Lung (tissue), 11 donors: ENCODE measurements at regions not wholly inside any gene's neighbourhood (a gene's known extent, or its start where the extent isn't known, plus 50 kb on each side); places are given as distances from the start of the nearest gene placed in this dataset.

Source experiments
- ATAC-seq: fragments of 200-7000 bp; cut with Tn5 transposase; one replicate; pipeline ENCODE4 v1.9.1; 2020; ENCODE audit warnings: moderate number of reproducible peaks; ENCODE audit not compliant: insufficient read depth, low FRiP score
- DNase-seq, 3 donors: peaks; one replicate each; pipeline ENCODE4 v3.0.0-alpha.2; 2013 to 2017
- H3K27ac ChIP-seq, 2 donors: one replicate each; pipeline ENCODE4 v1.5.1; 2013; ENCODE audit warnings: mild to moderate bottlenecking in 2 of 2, moderate library complexity in 2 of 2, control low read depth in 1 of 2, inconsistent platforms in 1 of 2, low read depth in 1 of 2, low read length in 1 of 2
- H3K27me3 ChIP-seq, 3 donors: one replicate each; pipeline ENCODE4 v1.5.1; 2013; ENCODE audit warnings: low read length in 2 of 3; ENCODE audit not compliant: control insufficient read depth in 3 of 3, insufficient read depth in 3 of 3
- H3K36me3 ChIP-seq, 4 donors: one replicate each; pipeline ENCODE4 v1.5.1; 2013; ENCODE audit warnings: low read length in 4 of 4, mild to moderate bottlenecking in 1 of 4, moderate library complexity in 1 of 4; ENCODE audit not compliant: control insufficient read depth in 4 of 4, insufficient read depth in 4 of 4
- H3K4me1 ChIP-seq, 5 donors: one replicate each; pipeline ENCODE4 v1.5.1; 2013; ENCODE audit warnings: low read length in 5 of 5, mild to moderate bottlenecking in 2 of 5, moderate library complexity in 1 of 5; ENCODE audit not compliant: control insufficient read depth in 5 of 5, insufficient read depth in 5 of 5
- H3K4me3 ChIP-seq: one replicate; pipeline ENCODE4 v1.5.1; 2013; ENCODE audit warnings: mild to moderate bottlenecking, control low read depth, moderate library complexity
- H3K9ac ChIP-seq, 2 donors: one replicate each; pipeline ENCODE4 v1.5.1; 2013; ENCODE audit warnings: low read length in 2 of 2, control low read depth in 1 of 2; ENCODE audit not compliant: insufficient read depth in 1 of 2
- H3K9me3 ChIP-seq, 4 donors: one replicate each; pipeline ENCODE4 v1.5.1; 2013; ENCODE audit warnings: low read length in 3 of 4, mild to moderate bottlenecking in 1 of 4, moderate library complexity in 1 of 4; ENCODE audit not compliant: control insufficient read depth in 4 of 4, insufficient read depth in 3 of 4
- CTCF ChIP-seq: IDR thresholded peaks from 2 replicates; pipeline ENCODE4 v1.5.1; 2012; ENCODE audit warnings: mild to moderate bottlenecking; ENCODE audit errors: control extremely low read depth, extremely low read depth
- WGBS, 2 donors: extraction: QIAGEN DNeasy Blood & Tissue Kit; methylation state at CpG; one replicate each; pipeline ENCODE4 v1.1.7; 2013; 5-methylcytosine and 5-hydroxymethylcytosine counted together
- donor health status: control.
- donor health status: control.
- donor health status: Bipolar disorder and iron deficiency.
- donor health status: healthy.
- donor health status: DM: yes; HTN: yes; CAD: no.

- no peaks in the 10 kb centered on the region for H3K4me1 ChIP-seq
- no peaks in the 10 kb centered on the region for H3K9me3 ChIP-seq
- H3K4me3 ChIP-seq = no peak overlapping the region
- no peaks in the 10 kb centered on the region for H3K36me3 ChIP-seq
- no peak overlapping the region for H3K9ac ChIP-seq
- TF ChIP-seq CTCF = no peak
- no peaks in the 10 kb centered on the region for H3K27me3 ChIP-seq
- DNase-seq = no peak
- WGBS, 2 donors = 79 to 94% methylated on average over 7 of the region's 7 CpGs
- no peak for ATAC-seq
- no peak overlapping the region for H3K27ac ChIP-seq
Measured at GRCh38 chr3:130800829-130801228, 54.2 kb upstream of the PIK3R4 start.

GRCh38 chr3:130801473-130801872, 54.8 kb upstream of the PIK3R4 start:
- no peak overlapping the region for H3K4me3 ChIP-seq
- 95% methylated on average over 3 of the region's 3 CpGs for WGBS, 2 donors
- ATAC-seq (no peak), DNase-seq (no peak)
- H3K27ac ChIP-seq = no peak overlapping the region
- no peak for TF ChIP-seq CTCF
- no peak overlapping the region for H3K9ac ChIP-seq
- H3K4me1 ChIP-seq = no peaks in the 10 kb centered on the region
- H3K9me3 ChIP-seq = no peaks in the 10 kb centered on the region
- H3K36me3 ChIP-seq = no peaks in the 10 kb centered on the region
- no peaks in the 10 kb centered on the region for H3K27me3 ChIP-seq

- no peaks in the 10 kb centered on the region for H3K4me1 ChIP-seq
- no peak overlapping the region for H3K27ac ChIP-seq
- peaks cover 0 to 2% (median 0%) of the 10 kb centered on the region in 4 donors for H3K9me3 ChIP-seq
- no peak overlapping the region for H3K9ac ChIP-seq
- DNase-seq (no peak), ATAC-seq (no peak)
- WGBS, 2 donors = 55 to 69% methylated on average over 2 of the region's 2 CpGs
- H3K27me3 ChIP-seq = no peaks in the 10 kb centered on the region
- TF ChIP-seq CTCF = no peak
- no peaks in the 10 kb centered on the region for H3K36me3 ChIP-seq
- no peak overlapping the region for H3K4me3 ChIP-seq
Measured at GRCh38 chr3:130811557-130811956, 64.9 kb upstream of the PIK3R4 start.
